Rectal smooth muscle tissue (tissue), 1 donor: ENCODE measurements at regions not wholly inside any gene's neighbourhood (a gene's known extent, or its start where the extent isn't known, plus 50 kb on each side); places are given as distances from the start of the nearest gene placed in this dataset.

Experiments
- H3K27ac ChIP-seq: one replicate; pipeline ENCODE4 v1.7.0; 2013; ENCODE audit warnings: low read depth, low read length, inconsistent platforms
- H3K27me3 ChIP-seq: one replicate; pipeline ENCODE4 v1.7.0; 2013; ENCODE audit warnings: low read length; ENCODE audit not compliant: control insufficient read depth, insufficient read depth
- H3K36me3 ChIP-seq: one replicate; pipeline ENCODE4 v1.7.0; 2013; ENCODE audit warnings: low read length; ENCODE audit not compliant: control insufficient read depth, insufficient read depth
- H3K4me1 ChIP-seq: one replicate; pipeline ENCODE4 v1.7.0; 2013; ENCODE audit warnings: low read length; ENCODE audit not compliant: control insufficient read depth, insufficient read depth
- H3K4me3 ChIP-seq: one replicate; pipeline ENCODE4 v1.7.0; 2013; ENCODE audit warnings: low read length
- H3K9ac ChIP-seq: one replicate; pipeline ENCODE4 v1.7.0; 2013; ENCODE audit warnings: low read length

GRCh38 chrX:131747173-131747572 lies 203.3 kb downstream of the OR13H1 start:
- H3K4me1 ChIP-seq: peaks cover 3% of the 10 kb centered on the region
- H3K4me3 ChIP-seq: peak overlapping the region; percentile 63
- no peaks in the 10 kb centered on the region for H3K36me3 ChIP-seq
- H3K9ac ChIP-seq: peak overlapping the region; percentile 16
- peak overlapping the region; percentile 83 for H3K27ac ChIP-seq
- no peaks in the 10 kb centered on the region for H3K27me3 ChIP-seq

- Histone ChIP-seq H3K27me3 (no peaks in the 10 kb centered on the region), H3K36me3 (no peaks in the 10 kb centered on the region), H3K4me3 (peak overlapping the region; percentile 74), H3K4me1 (peaks cover 2% of the 10 kb centered on the region), H3K9ac (no peak overlapping the region), H3K27ac (peak overlapping the region; percentile 82)
Observed at GRCh38 chrX:131752493-131753198, 208.8 kb downstream of the OR13H1 start.

- Histone ChIP-seq H3K4me3 (peak overlapping the region; percentile 34), H3K4me1 (no peaks in the 10 kb centered on the region), H3K27ac (peak overlapping the region; percentile 38), H3K27me3 (no peaks in the 10 kb centered on the region), H3K9ac (no peak overlapping the region), H3K36me3 (no peaks in the 10 kb centered on the region)
Observed at GRCh38 chrX:131762802-131763234, 218.9 kb downstream of the OR13H1 start.

GRCh38 chrX:131763674-131764073 lies 219.8 kb downstream of the OR13H1 start:
- Histone ChIP-seq H3K36me3 (no peaks in the 10 kb centered on the region), H3K4me3 (peak overlapping the region; percentile 34), H3K27me3 (no peaks in the 10 kb centered on the region), H3K4me1 (no peaks in the 10 kb centered on the region), H3K27ac (peak overlapping the region; percentile 5), H3K9ac (no peak overlapping the region)

- no peaks in the 10 kb centered on the region for H3K4me1 ChIP-seq
- H3K36me3 ChIP-seq: no peaks in the 10 kb centered on the region
- peak overlapping the region; percentile 34 for H3K4me3 ChIP-seq
- no peak overlapping the region for H3K27ac ChIP-seq
- H3K9ac ChIP-seq: no peak overlapping the region
- H3K27me3 ChIP-seq: no peaks in the 10 kb centered on the region
Observed at GRCh38 chrX:131764216-131764615, 220.3 kb downstream of the OR13H1 start.

- peak overlapping the region; percentile 74 for H3K27ac ChIP-seq
- no peaks in the 10 kb centered on the region for H3K4me1 ChIP-seq
- no peak overlapping the region for H3K9ac ChIP-seq
- no peaks in the 10 kb centered on the region for H3K27me3 ChIP-seq
- no peaks in the 10 kb centered on the region for H3K36me3 ChIP-seq
- H3K4me3 ChIP-seq: peak overlapping the region; percentile 54
Observed at GRCh38 chrX:131778269-131779218, 234.7 kb downstream of the OR13H1 start.

- H3K36me3 ChIP-seq: no peaks in the 10 kb centered on the region
- H3K9ac ChIP-seq: no peak overlapping the region
- no peaks in the 10 kb centered on the region for H3K4me1 ChIP-seq
- H3K27me3 ChIP-seq: no peaks in the 10 kb centered on the region
- peak overlapping the region; percentile 54 for H3K4me3 ChIP-seq
- no peak overlapping the region for H3K27ac ChIP-seq
Observed at GRCh38 chrX:131779306-131779705, 235.4 kb downstream of the OR13H1 start.

- Histone ChIP-seq H3K4me1 (no peaks in the 10 kb centered on the region), H3K4me3 (no peak overlapping the region), H3K36me3 (no peaks in the 10 kb centered on the region), H3K27me3 (no peaks in the 10 kb centered on the region), H3K27ac (no peak overlapping the region), H3K9ac (no peak overlapping the region)
Observed at GRCh38 chrX:131779741-131780140, 235.9 kb downstream of the OR13H1 start.

- Histone ChIP-seq H3K4me3 (no peak overlapping the region), H3K36me3 (no peaks in the 10 kb centered on the region), H3K27me3 (no peaks in the 10 kb centered on the region), H3K4me1 (no peaks in the 10 kb centered on the region), H3K9ac (no peak overlapping the region), H3K27ac (no peak overlapping the region)
Observed at GRCh38 chrX:131782646-131783045, 238.8 kb downstream of the OR13H1 start.

GRCh38 chrX:131783555-131784308 lies 239.4 kb upstream of the STK26 start:
- Histone ChIP-seq H3K4me3 (peak overlapping the region; percentile 50), H3K4me1 (no peaks in the 10 kb centered on the region), H3K27ac (no peak overlapping the region), H3K36me3 (no peaks in the 10 kb centered on the region), H3K9ac (no peak overlapping the region), H3K27me3 (no peaks in the 10 kb centered on the region)

- Histone ChIP-seq H3K4me3 (no peak overlapping the region), H3K27me3 (no peaks in the 10 kb centered on the region), H3K27ac (no peak overlapping the region), H3K36me3 (no peaks in the 10 kb centered on the region), H3K9ac (no peak overlapping the region), H3K4me1 (no peaks in the 10 kb centered on the region)
Observed at GRCh38 chrX:131789664-131790063, 233.4 kb upstream of the STK26 start.
